Spleen (tissue), 7 donors: ENCODE measurements at regions not wholly inside any gene's neighbourhood (a gene's known extent, or its start where the extent isn't known, plus 50 kb on each side); places are given as distances from the start of the nearest gene placed in this dataset.

ENCODE experiments used
- CTCF ChIP-seq, 11 experiments: fragments of 200-600 bp in 7 of 11; fragments of 450-650 bp in 4 of 11; sonication (generic) in 4 of 11; IDR thresholded peaks in 8 of 11; conservative IDR thresholded peaks in 3 of 11; 1 replicate in 7 of 11; 2 replicates in 4 of 11; pipeline versions ENCODE4 v1.4.0 to v1.8.0; 2016 to 2021; ENCODE audit warnings: antibody characterized with exemption in 11 of 11, inconsistent platforms in 4 of 11, mild to moderate bottlenecking in 1 of 11
- POLR2A ChIP-seq, 3 donors: fragments of 450-650 bp; IDR thresholded peaks; one replicate each; pipeline ENCODE4 v1.5.1; 2017; ENCODE audit warnings: antibody characterized with exemption in 3 of 3, mild to moderate bottlenecking in 1 of 3
- donor health status: DM: no; HTN: no; CAD: no; lungs with moderate emphysema.
- donor health status: DM: no; HTN: no; CAD: no.
- donor health status: DM: no; HTN: no; CAD: no.

- TF ChIP-seq CTCF (IDR thresholded peaks at IDR 0.05 in 8 of 11, conservative IDR thresholded peaks at IDR 0.05 in 3 of 11) (no peak), POLR2A (IDR thresholded peaks at IDR 0.05) (no peak)
These were observed 1891.9 kb upstream of the PCDH10 start for GRCh38 chr4:131257241-131257640.
